ENCODE measurements at regions not wholly inside any gene's neighbourhood (a gene's known extent, or its start where the extent isn't known, plus 50 kb on each side); places are given as distances from the start of the nearest gene placed in this dataset.
"Not testable (repeated sequence)": the region's sequence is repeated elsewhere in the genome, so short reads cannot be mapped to it uniquely, and the experiment has no call there.

GRCh38 chr3:10109-10996 lies 186.2 kb upstream of the CHL1 start:
- not testable (repeated sequence) for DNase-seq (ENCODE audit: low spot score)

- no peak for DNase-seq (ENCODE audit: low spot score)
Observed at GRCh38 chr3:11734-12133, 184.8 kb upstream of the CHL1 start.

- no peak for DNase-seq (ENCODE audit: low spot score)
Observed at GRCh38 chr3:14652-15051, 181.9 kb upstream of the CHL1 start.

- no peak for DNase-seq (ENCODE audit: low spot score)
Observed at GRCh38 chr3:16366-16765, 180.2 kb upstream of the CHL1 start.

GRCh38 chr3:20421-20820 lies 176.1 kb upstream of the CHL1 start:
- no peak for DNase-seq (ENCODE audit: low spot score)

- no peak for DNase-seq (ENCODE audit: low spot score)
Observed at GRCh38 chr3:24006-24405, 172.6 kb upstream of the CHL1 start.

GRCh38 chr3:25056-25455 lies 171.5 kb upstream of the CHL1 start:
- DNase-seq (ENCODE audit: low spot score) = no peak

GRCh38 chr3:35985-36384 lies 160.6 kb upstream of the CHL1 start:
- not testable (repeated sequence) for DNase-seq (ENCODE audit: low spot score)

GRCh38 chr3:42871-43744 lies 153.5 kb upstream of the CHL1 start:
- not testable (repeated sequence) for DNase-seq (ENCODE audit: low spot score)

GRCh38 chr3:44028-44676 lies 152.4 kb upstream of the CHL1 start:
- DNase-seq (ENCODE audit: low spot score) = no peak

GRCh38 chr3:44941-45340 lies 151.6 kb upstream of the CHL1 start:
- not testable (repeated sequence) for DNase-seq (ENCODE audit: low spot score)

- DNase-seq (ENCODE audit: low spot score) = no peak
Observed at GRCh38 chr3:46576-46975, 150.0 kb upstream of the CHL1 start.

- DNase-seq (ENCODE audit: low spot score) = not testable (repeated sequence)
Observed at GRCh38 chr3:53441-53840, 143.1 kb upstream of the CHL1 start.

- no peak for DNase-seq (ENCODE audit: low spot score)
Observed at GRCh38 chr3:54240-54639, 142.3 kb upstream of the CHL1 start.

- DNase-seq (ENCODE audit: low spot score) = no peak
Observed at GRCh38 chr3:56672-57071, 139.9 kb upstream of the CHL1 start.

- no peak for DNase-seq (ENCODE audit: low spot score)
Observed at GRCh38 chr3:59854-60253, 136.7 kb upstream of the CHL1 start.

- peak; percentile 11 for DNase-seq (ENCODE audit: low spot score)
Observed at GRCh38 chr3:63095-63765, 133.3 kb upstream of the CHL1 start.

- DNase-seq (ENCODE audit: low spot score) = no peak
Observed at GRCh38 chr3:69690-70089, 126.9 kb upstream of the CHL1 start.

GRCh38 chr3:72776-73175 lies 123.8 kb upstream of the CHL1 start:
- DNase-seq (ENCODE audit: low spot score) = no peak

- no peak for DNase-seq (ENCODE audit: low spot score)
Observed at GRCh38 chr3:73271-73670, 123.3 kb upstream of the CHL1 start.

GRCh38 chr3:74676-75243 lies 121.8 kb upstream of the CHL1 start:
- DNase-seq (ENCODE audit: low spot score) = no peak
